HG03039 (cell line): ENCODE measurements at regions not wholly inside any gene's neighbourhood (a gene's known extent, or its start where the extent isn't known, plus 50 kb on each side); places are given as distances from the start of the nearest gene placed in this dataset.

Source experiments
- ATAC-seq: cut with Tn5 transposase; IDR thresholded peaks from one replicate; pipeline ENCODE4 v1.9.1; 2021; ENCODE audit warnings: mild to moderate bottlenecking, moderate library complexity; ENCODE audit not compliant: unreplicated experiment

DNA sequence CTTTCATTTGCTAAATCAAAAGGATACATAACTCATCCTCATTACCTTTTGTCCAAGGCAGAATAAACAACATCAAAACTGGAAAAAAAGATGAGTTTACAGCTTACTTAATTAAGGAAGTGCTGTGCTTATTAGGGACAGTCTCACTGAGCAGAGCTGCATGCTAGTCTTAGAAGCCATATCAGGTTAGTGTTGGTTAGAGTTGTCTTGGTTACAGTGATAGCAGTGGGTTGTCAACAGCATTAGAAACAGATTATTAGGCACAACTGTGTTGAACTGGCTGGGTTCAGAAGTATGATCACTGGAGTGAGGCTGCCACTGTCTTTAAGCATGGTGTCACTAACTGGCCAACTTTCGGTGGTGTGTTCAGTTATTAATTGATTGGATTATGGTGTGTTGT, 503.9 kb upstream of the IGFBP3 start:
- no peak for ATAC-seq

DNA sequence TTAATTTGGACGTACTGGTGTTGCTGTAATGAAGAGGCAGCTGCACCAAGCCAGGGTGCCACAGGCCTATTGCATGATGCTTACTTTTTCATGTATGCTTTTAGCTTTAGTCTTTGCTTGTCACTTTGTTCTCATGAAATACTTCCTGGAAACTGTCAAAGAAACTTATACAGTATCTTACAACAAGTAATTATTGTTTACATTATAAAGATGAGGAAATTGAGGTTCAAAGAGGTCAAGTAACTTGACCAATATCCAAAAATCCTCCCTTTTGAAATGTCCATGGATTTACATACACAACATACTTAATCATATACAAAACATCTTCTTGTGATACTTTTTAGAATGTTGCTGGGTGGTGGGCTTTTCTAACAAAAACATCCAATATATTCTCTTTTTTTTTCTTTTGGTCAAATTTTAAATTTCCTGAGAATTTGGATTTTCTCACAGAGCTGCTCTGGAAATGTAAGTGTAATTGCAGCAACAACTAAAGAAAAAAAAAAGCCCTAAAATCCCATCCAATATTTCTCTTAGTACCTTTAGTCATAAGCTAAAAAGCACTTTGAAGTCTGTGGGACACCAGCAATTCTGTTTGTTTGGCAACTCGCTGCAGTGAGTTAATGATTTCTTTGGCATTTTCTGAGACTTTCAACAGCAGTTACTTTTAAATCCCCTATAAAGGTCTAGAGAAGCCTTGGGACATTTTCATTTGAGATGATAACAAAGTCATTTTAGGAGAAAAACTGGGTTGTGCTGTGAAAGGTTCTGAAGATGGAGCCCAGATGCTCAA, 500.6 kb upstream of the IGFBP3 start:
- ATAC-seq: no peak

GRCh38 chr7:46414946-46415345, 493.9 kb upstream of the IGFBP3 start:
- no peak for ATAC-seq

- ATAC-seq: no peak
Observed at GRCh38 chr7:46411236-46411635, 490.2 kb upstream of the IGFBP3 start.

- ATAC-seq: no peak
Observed at GRCh38 chr7:46407125-46407524, 486.1 kb upstream of the IGFBP3 start.

DNA sequence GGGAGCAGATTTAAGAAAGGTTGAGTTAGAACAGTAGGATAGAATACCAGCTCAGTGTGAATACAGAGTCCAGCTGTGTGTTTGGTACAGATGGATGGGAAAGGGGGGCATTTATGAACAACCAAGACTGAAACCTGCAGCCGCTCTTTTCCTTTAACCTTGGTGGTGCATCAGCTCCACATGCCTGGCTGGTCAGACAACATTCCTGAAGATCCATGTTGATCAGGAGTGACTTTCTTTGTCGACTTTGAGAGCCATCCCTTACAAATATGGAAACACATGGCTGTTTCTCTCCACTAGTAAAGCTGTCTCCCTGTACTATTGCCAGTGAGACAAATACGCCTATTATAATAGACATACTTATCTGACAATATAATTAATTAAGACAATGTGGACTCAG, 476.5 kb upstream of the IGFBP3 start:
- no peak for ATAC-seq

DNA sequence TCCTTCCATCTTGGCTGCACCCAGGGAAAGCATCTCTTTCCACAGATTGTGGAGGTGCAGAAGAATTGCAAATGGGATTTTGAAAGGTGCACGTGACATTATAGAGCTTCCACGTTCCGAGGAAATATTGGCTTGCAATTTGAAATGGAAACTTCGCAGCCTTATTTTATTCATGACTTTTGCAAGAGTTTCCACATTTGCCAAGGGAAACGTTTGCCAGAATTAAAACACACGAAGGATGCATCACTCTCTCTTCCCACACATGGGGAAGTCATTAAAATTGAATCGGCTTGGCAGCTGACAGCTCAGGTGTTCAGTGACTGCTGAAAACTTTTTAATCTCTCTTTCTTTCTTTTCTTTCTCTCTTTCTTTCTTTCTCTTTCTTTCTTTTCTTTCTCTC, 475.4 kb upstream of the IGFBP3 start:
- ATAC-seq: no peak

DNA sequence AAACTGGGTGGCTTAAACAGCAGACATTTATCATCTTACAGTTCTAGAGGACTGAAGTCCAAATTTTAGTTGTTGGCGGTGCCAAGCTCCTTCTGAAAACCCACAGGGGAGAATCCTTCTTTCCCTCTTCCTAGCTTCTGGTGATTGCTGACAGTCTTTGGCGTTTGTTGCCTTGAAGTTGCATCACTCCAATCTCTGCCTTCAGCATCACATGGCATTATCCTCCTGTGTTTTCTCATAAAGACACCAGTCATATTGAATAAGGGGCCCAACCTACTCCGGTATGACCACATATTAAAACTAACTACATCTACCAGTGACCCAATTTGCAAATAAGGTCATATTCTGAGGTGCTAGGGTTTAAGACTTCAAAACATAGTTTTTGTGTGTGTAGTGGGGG, 472.1 kb upstream of the IGFBP3 start:
- no peak for ATAC-seq

DNA sequence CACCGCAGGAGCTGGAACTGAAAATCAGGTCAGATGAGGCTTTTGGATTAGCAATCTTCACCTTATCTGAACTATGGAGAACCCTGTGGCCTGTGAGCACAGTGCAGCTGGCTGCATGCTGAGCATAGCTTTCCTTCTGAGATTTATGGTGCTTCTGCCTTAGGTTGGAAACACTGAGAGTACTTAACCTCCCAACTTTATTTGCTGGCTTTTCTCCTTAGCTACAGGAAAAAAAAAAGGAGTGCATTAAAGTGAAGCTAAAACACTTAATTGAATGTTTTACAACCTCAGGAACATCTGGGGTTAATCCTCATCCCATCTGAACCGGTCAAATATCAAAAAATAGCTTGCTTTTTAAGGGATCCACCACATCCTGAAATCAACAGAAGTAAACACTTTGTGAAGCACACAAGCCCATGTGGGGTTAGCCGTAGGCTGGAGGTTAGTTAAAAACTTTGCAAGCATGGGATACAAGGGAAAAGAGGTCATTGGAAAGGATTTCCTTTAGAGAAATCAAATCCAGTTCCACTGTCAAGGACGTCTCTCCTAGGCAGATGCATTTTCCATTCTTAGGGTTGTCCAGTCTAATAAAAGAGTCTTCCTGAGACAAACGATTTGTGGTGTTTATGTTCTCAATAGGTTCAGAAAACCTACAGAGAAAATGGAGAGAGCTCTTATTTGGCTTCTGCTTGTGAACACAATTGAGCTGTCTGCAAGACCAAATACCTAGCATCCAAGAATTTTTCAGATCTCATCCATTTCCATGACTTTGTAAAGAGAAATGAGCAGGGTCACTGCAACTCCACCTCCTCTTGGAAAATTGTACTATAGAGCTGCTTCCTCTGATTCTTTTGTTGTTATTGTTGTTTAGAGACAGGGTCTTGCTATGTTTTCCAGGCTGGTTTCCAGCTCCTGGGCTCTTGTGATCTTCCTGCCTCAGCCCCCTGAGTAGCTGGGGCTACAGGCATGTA, 470.4 kb upstream of the IGFBP3 start:
- ATAC-seq: no peak

DNA sequence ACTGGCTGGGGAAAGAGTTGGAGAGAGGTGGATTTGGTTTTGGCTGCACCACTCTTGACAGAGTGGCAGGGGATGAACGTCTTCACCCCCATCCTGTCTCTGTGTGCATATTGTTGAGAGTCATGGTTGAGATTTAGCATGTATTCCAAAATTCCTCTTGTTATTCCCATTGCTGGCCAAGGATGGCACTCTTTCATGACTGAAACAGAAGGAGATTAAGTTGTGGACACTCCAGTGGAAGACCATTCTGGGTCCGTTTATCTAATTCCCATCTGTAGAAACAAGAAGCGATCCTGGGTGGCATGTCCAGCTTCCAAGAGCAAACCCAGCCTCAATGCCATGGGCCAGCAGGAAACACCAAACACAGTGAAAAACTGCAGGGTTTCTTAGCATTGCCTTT, 469.0 kb upstream of the IGFBP3 start:
- ATAC-seq: no peak

- no peak for ATAC-seq
Observed at GRCh38 chr7:46389146-46389545, 468.1 kb upstream of the IGFBP3 start.

- no peak for ATAC-seq
Observed at GRCh38 chr7:46387646-46388045, 466.6 kb upstream of the IGFBP3 start.

DNA sequence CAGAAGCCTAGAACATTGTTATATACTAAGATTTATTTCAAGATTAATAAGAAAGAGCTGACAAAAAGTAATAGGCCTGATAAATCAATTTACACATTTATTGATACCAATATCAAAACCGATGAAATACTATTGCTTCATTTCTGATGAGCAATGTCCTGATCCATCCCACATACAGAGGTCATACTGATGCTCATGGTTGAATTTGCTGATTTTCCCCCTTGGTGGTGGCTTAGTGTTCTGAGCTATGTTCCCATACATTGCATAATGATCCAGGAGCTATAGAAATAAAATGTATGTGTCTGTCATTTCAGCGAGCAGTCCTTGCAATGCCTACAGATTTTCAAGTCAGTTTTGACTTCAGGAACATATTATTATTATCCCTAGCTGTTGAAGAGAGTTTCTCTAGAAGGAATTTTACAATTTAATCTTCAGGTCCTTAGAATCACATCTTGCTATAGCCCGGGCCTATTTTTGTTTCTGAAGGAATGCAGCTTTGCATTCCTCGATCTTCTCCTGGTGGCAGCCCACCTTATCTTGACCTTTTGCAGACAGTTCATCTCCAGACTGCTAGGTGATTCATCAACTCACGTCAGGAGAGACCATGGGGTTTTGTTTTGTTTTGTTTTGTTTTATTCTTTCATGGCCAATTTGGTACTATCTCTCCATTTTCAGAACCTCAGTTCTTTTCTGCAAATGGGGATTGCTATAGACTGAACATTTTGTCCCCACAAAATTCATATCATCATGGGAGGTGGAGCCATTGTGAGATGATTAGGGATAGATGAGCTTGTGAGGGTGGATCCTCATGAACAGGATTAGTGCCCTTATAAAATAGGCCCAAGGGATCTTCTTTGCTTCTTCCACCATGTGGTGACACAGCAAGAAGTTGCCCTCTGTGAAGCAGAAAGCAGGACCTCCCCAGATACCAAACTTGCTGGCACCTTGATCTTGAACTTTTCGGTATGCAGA, 465.6 kb upstream of the IGFBP3 start:
- no peak for ATAC-seq

- no peak for ATAC-seq
Observed at GRCh38 chr7:46385662-46386309, 464.7 kb upstream of the IGFBP3 start.

DNA sequence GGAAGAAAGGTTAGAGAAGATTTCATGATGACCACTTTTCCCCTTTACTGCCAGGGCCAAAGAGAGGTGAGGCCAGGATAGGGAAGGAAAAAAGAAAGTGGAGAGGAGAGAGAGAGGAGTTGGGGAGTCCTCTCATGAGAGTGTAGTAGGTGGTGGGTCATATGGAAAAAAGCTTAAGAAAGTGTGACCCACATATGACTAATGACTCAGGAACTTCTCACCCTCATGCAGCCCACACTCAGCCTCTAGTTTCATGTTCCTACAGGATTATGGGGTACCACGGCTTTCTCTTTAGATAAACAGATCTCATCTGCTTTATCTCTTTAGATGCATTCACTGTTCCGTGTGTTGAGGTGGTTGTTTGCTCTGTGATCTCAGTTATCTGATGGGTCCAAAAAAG, 462.5 kb upstream of the IGFBP3 start:
- ATAC-seq: no peak

DNA sequence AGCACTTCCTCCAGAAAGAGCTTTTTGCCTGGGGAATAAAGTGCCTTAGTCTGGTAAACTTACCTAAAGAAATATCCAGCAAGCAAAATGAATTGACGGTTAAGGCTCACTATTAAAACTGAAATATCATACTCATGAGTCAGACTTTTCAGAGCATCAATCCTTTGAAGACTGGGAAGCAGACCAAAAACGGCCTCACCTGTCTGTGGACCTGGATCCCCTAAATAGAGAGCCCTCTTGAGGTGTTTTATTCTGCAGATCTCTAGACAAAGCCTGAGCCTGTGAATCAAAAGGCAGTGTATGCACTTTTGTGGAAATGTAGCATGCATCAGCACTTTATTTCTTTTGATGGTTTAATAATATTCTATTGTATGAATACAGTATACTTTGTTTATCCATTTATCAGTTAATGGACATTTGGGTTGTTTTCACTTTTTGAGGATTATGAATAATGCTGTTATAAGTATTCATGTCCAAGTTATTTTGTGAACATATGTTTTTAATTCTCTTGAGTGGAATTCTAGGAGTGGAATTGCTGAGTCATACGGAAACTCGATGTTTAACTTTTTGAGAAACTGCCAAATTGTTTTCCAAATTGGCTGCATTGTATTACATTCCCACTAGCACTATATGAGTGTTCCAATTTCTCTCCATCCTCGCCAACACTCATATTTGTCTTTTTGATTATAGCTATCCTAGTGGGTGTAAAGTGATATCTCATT, 449.0 kb upstream of the IGFBP3 start:
- ATAC-seq: no peak

DNA sequence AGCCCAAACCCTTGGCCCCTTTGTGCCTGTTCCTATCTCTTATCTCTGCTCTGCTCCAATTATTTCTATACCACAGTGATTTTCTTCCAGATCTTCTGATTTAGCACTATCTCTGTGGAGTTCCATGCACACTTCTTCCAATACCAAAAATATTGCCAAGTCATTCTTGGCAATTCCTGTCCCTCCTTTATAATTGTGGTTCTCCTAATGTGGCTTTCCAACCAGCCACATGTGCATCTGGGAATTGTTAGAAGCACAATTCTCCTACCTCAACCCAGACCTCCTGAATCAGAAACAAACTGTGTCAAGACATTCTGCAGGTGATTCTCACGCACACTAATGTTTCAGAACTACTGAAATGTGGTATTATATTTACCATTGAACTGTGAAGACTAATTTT, 447.8 kb upstream of the IGFBP3 start:
- ATAC-seq: no peak

DNA sequence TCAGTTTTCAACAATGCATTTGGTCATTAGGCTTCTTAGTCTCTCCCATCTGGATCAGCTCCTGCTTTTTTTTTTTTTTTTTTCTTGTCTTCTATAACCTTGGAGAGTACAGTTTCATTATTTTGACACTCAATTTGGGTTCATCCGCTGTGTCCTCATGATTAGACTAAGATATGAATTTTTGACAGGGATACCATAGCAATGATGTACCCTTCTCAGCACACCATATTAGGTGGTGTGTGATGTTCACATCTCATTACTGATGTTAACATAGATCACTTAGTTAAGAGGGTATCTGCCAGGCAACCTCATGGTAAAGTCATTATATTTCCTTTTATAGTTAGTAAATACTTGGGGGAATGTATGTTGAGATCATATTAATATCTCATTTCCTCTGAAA, 445.5 kb upstream of the IGFBP3 start:
- ATAC-seq: no peak

DNA sequence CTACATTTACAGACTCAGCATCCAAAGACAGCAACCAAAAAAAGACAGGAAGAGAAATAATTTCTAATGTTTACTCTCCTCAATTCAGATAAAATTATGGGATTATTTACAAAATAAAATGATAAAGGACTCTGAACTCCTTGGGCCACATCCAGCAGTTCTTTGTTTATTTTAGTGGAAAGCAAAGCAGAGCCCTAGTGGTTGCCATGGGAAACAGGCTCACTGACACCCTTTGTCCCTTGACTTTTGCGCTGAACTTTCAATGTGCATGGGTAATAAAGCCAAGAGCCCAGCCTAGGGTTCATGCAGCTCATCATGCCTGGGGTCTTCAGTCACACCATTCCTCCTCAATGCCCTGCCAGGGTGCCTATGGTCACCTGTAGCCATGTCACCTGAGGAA, 442.6 kb upstream of the IGFBP3 start:
- ATAC-seq: no peak

DNA sequence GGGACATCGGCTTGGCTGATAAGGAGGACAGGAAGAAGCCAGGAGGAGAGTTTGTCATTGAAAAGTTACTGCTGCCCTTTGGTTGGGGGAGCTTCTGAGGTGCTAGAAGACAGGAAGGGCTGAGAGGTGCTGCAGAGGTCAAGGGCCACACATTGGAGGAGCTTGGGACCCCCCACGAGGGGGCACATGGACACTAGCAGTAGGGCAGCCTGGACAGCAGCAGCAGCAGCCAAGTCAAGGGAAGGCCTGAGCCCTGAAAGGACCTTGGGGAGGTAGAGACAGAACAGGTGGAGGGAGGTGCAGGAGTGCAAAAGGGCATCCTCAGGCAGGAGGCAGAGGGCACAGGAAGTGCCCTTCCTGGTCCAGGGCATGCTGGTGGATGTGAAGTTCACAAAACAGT, 439.7 kb upstream of the IGFBP3 start:
- no peak for ATAC-seq
